T-helper 2 cell treated with Interferon-gamma antibody and Interleukin-4, amounts not matched to agents 5 μg/mL and 100 μg/mL, for 36 hours (primary cell): ENCODE measurements at regions not wholly inside any gene's neighbourhood (a gene's known extent, or its start where the extent isn't known, plus 50 kb on each side); places are given as distances from the start of the nearest gene placed in this dataset.
"Not testable (repeated sequence)": the region's sequence is repeated elsewhere in the genome, so short reads cannot be mapped to it uniquely, and the experiment has no call there.

Experiments
- DNase-seq: peaks from one replicate; pipeline ENCODE4 v3.0.0; 2021; ENCODE audit warnings: low spot score
- H3K27ac Mint-ChIP-seq: one replicate; pipeline ENCODE4 v1.8.0; 2021; ENCODE audit warnings: mild to moderate bottlenecking, mixed read lengths
- H3K27me3 Mint-ChIP-seq: one replicate; pipeline ENCODE4 v1.8.0; 2021; ENCODE audit warnings: low read depth, mixed read lengths
- H3K36me3 Mint-ChIP-seq: one replicate; pipeline ENCODE4 v1.8.0; 2021; ENCODE audit warnings: low read depth, mixed read lengths
- H3K4me1 Mint-ChIP-seq: one replicate; pipeline ENCODE4 v1.8.0; 2021; ENCODE audit warnings: low read depth, mixed read lengths
- H3K4me3 Mint-ChIP-seq: one replicate; pipeline ENCODE4 v1.8.0; 2022; ENCODE audit warnings: mild to moderate bottlenecking, moderate library complexity, mixed read lengths
- H3K9me3 Mint-ChIP-seq: one replicate; pipeline ENCODE4 v1.8.0; 2021; ENCODE audit warnings: mixed read lengths

DNA sequence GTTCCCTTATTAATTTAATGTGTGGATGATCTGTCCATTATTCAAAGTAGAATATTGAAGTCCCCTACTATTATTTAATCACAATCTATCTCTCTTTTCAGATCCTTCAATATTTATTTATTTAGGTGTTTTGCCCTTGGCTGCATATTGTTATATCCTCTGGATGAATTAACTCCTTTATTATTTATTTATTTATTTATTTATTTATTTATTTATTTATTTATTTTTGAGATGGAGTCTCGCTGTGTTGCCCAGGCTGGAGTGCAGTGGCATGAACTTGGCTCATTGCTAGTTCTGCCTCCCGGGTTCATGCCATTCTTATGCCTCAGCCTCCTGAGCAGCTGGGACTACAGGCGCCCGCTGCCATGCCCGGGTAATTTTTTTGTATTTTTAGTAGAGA, 776.6 kb upstream of the NXPH2 start:
- H3K9me3 Mint-ChIP-seq, result peaks cover 60% of the 10 kb centered on the region
- DNase-seq, result no peak
- no peaks in the 10 kb centered on the region for H3K27me3 Mint-ChIP-seq
- H3K27ac Mint-ChIP-seq, result no peak overlapping the region
- no peak overlapping the region for H3K4me3 Mint-ChIP-seq
- no peaks in the 10 kb centered on the region for H3K36me3 Mint-ChIP-seq
- no peaks in the 10 kb centered on the region for H3K4me1 Mint-ChIP-seq

DNA sequence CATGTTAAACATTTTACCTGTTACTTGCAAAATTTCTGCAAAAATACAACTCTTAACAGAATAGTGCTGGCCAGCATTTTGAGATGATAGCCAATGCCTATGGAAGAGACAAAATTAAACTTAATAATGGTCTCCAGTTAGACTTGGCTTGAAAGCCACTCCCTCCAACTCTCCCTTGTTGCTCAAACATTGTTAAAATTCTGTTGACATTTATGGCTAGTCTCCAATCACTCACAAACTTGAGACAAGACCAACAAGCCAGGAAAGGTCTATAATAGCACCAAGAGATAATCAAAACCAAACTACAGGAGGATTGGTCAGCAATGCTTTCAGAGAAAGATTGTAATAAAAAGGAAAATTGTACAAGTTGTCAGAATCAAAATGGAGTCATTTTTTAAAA, 770.7 kb upstream of the NXPH2 start:
- peaks cover 47% of the 10 kb centered on the region for H3K9me3 Mint-ChIP-seq
- no peaks in the 10 kb centered on the region for H3K27me3 Mint-ChIP-seq
- no peak overlapping the region for H3K27ac Mint-ChIP-seq
- DNase-seq, result no peak
- H3K4me1 Mint-ChIP-seq, result no peaks in the 10 kb centered on the region
- no peak overlapping the region for H3K4me3 Mint-ChIP-seq
- no peaks in the 10 kb centered on the region for H3K36me3 Mint-ChIP-seq

DNA sequence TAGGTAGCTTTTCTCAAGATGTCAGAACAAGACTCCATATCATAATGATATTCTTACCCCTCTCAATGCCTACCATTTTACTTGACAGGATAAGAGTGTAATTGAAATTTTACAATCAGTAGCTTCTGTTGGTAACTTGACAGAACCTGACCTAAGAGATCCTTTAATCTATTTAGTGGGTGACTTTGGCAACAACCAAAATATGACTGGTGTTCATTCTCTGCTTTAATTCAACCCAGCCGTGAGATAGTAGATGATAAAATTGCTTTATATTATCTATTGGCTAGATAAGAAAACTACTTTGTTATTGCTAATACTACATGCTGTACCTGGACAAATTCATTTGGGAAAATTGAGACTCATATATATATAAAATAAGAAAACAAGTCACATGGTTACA, 770.2 kb upstream of the NXPH2 start:
- Mint-ChIP-seq H3K27ac (no peak overlapping the region), H3K9me3 (peaks cover 42% of the 10 kb centered on the region), H3K36me3 (no peaks in the 10 kb centered on the region), H3K27me3 (no peaks in the 10 kb centered on the region), H3K4me1 (no peaks in the 10 kb centered on the region), H3K4me3 (no peak overlapping the region)
- no peak for DNase-seq

DNA sequence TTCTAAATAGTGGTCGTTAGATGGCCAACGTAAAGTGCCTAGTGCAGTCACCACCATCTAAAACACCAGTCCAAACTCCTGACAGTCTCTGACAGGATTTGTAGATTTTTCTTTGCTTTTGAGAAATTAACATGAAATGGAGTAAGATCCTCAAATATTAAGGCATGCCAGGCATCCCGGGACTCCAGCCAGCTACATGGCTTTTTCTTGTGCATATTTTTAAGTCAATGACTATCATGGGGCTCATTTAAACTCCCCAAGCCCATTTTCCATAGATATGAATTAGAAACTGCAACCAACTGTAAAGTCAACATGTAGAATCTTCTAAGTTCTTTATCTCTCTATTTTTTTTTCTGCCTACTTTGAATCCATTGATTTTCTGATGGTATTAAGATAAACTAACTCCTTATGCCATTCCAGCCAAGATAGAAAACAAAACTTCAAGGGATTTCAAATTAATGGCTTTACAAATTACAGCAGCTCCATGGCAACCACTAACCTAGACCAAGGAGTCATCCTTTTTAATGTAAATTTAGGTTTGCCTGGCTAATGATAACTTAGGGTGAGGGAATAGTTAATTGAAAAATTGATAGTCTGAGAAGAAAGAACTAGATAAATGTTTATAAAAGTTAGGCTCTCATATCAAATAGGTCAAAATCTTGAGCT, 764.1 kb upstream of the NXPH2 start:
- Mint-ChIP-seq H3K4me1 (no peaks in the 10 kb centered on the region), H3K27me3 (no peaks in the 10 kb centered on the region), H3K9me3 (peaks cover 40% of the 10 kb centered on the region), H3K4me3 (no peak overlapping the region), H3K27ac (no peak overlapping the region), H3K36me3 (no peaks in the 10 kb centered on the region)
- no peak for DNase-seq

DNA sequence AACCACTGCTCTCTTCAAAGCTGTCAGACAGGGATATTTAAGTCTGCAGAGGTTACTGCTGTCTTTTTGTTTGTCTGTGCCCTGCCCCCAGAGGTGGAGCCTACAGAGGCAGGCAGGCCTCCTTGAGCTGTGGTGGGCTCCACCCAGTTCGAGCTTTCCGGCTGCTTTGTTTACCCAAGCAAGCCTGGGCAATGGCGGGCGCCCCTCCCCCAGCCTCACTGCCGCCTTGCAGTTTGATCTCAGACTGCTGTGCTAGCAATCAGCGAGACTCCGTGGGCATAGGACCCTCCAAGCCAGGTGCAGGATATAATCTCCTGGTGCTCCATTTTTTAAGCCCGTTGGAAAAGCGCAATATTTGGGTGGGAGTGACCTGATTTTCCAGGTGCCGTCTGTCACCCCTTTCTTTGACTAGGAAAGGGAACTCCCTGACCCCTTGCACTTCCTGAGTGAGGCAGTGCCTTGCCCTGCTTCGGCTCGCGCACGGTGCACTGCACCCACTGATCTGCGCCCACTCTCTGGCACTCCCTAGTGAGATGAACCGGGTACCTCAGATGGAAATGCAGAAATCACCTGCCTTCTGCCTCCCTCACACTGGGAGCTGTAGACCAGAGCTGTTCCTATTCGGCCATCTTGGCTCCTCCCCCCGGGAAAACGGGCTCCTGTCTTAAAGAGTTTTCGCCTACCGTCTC, 758.3 kb upstream of the NXPH2 start:
- H3K27me3 Mint-ChIP-seq, H3K4me3 Mint-ChIP-seq, H3K36me3 Mint-ChIP-seq, H3K27ac Mint-ChIP-seq, H3K4me1 Mint-ChIP-seq, DNase-seq: not testable (repeated sequence)
- H3K9me3 Mint-ChIP-seq, result peaks cover 33% of the 10 kb centered on the region

DNA sequence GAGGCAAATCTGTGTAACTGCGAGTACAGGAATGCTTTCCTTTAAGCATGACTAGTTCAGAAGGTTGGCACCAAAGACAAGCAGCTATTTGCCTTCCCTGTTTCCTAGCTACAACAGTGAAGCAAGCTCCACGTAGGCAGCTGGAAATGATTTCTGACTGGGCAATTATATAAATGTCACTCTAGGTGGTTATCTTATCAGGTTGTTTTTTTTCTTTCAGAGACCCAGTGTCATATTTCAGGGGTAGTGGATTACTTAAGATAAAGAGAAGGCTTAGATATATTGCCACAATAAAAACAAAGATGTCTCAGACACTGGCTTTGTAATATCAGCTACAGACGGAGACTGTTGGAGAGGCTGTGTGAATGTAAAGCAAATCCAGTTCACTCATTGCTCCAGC, 748.9 kb upstream of the NXPH2 start:
- Mint-ChIP-seq H3K4me1 (no peaks in the 10 kb centered on the region), H3K27me3 (no peaks in the 10 kb centered on the region), H3K9me3 (peaks cover 28% of the 10 kb centered on the region), H3K27ac (no peak overlapping the region), H3K4me3 (no peak overlapping the region), H3K36me3 (no peaks in the 10 kb centered on the region)
- DNase-seq, result no peak

DNA sequence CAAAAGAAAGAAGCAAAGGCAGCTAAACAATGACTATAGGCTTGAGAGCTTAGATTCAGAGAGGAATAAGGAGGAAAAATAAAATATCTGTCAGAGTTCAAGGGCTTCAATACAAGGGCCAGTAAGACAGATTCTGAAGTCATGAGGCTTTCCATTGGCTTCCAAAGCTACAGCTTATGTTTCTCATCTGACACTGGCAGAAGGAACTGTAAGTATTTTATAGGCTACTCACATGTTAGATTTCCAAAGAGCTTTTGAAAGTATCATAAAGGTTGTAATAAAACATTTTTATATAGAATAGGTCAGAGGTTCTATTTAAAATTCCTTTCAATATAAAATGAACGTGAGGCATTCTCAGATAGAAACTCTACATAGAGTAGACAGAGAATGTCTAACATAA, 746.6 kb upstream of the NXPH2 start:
- no peaks in the 10 kb centered on the region for H3K27me3 Mint-ChIP-seq
- no peak overlapping the region for H3K4me3 Mint-ChIP-seq
- H3K4me1 Mint-ChIP-seq, result no peaks in the 10 kb centered on the region
- no peaks in the 10 kb centered on the region for H3K36me3 Mint-ChIP-seq
- peaks cover 43% of the 10 kb centered on the region for H3K9me3 Mint-ChIP-seq
- no peak for DNase-seq
- no peak overlapping the region for H3K27ac Mint-ChIP-seq

DNA sequence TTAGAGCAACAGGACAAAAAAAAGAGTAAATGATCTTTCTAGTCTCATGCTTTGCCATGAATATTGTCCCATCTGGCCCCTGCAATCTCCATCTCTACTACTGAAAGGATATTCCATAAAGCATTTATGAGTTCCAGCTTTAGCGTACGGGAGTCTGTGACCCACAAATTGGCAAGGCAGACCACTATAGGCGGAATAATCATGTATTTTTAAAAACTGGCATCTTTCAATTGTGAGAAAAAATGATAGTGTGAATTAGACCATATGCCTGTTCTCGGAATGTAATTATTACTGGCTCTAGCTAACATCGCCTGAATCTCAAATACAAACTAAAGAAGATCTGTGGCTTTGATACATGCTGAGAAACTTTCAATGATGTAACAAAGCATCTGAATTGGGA, 738.1 kb upstream of the NXPH2 start:
- Mint-ChIP-seq H3K4me3 (no peak overlapping the region), H3K4me1 (no peaks in the 10 kb centered on the region), H3K27ac (no peak overlapping the region), H3K27me3 (no peaks in the 10 kb centered on the region), H3K36me3 (no peaks in the 10 kb centered on the region), H3K9me3 (peaks cover 22% of the 10 kb centered on the region)
- DNase-seq, result no peak

DNA sequence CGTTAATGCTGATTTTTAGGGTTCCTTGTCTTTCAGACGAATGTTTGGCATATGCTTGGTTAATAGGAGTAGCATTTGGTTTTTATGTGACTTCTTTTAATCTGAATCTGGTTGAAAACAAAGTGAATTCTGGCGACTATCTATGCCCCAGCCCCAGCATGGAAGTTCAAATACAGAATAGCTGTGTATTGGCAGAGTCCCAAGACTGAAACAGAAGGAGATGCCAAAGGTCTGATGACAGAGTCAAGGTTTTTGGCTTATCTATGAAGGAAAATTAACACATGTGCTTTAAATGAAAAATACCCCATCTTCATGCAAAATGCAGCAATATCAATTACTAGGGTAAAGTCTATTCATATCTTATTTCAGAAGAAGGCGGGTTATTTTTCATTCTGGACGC, 734.8 kb upstream of the NXPH2 start:
- peaks cover 7% of the 10 kb centered on the region for H3K9me3 Mint-ChIP-seq
- H3K27me3 Mint-ChIP-seq, result no peaks in the 10 kb centered on the region
- H3K4me3 Mint-ChIP-seq, result no peak overlapping the region
- DNase-seq, result no peak
- H3K4me1 Mint-ChIP-seq, result no peaks in the 10 kb centered on the region
- H3K27ac Mint-ChIP-seq, result no peak overlapping the region
- no peaks in the 10 kb centered on the region for H3K36me3 Mint-ChIP-seq

DNA sequence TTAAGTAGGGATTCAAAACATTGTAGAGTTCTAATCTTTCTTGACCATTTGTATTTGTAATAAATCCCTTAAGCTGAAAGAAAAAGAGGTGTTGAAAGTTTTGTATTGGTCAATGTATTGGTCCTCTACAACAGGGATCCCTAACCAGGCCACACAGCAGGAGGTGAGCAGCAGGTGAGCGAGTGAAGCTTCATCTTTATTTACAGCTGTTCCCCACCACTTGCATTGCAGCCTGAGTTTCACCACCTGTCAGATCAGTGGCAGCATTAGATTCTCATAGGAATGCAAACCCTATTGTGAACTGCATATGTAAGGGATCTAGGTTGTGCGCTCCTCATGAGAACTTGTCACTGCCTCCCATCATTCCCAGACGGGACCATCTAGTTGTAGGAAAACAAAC, 715.7 kb upstream of the NXPH2 start:
- no peak overlapping the region for H3K4me3 Mint-ChIP-seq
- no peak for DNase-seq
- no peaks in the 10 kb centered on the region for H3K27me3 Mint-ChIP-seq
- no peaks in the 10 kb centered on the region for H3K4me1 Mint-ChIP-seq
- H3K27ac Mint-ChIP-seq, result no peak overlapping the region
- no peaks in the 10 kb centered on the region for H3K36me3 Mint-ChIP-seq
- peaks cover 28% of the 10 kb centered on the region for H3K9me3 Mint-ChIP-seq

DNA sequence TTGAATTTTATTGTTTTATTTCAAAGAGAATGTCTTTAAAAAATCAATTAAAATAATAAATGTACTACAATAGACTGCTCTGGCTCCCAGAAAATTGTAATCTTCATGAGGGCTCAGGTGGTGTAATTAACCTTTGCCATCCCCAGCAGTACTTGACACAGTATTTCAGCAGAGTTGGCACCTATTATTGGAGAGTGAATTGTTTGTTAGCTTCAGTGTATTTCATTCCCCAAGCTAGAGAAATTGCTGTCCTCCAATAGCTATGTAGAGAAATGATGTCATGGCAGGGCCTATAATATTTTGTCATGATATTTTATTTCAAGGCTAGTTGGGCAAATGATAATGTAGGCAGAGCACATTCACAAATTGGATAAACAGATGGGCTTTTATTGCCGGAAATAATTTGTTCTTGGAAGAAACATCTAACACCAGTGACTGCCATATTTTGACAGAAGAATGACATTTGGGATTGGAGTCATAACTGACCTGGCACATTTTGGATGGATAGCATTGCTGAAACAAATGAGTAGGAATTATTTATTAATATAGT, 712.0 kb upstream of the NXPH2 start:
- Mint-ChIP-seq H3K27me3 (no peaks in the 10 kb centered on the region), H3K4me1 (no peaks in the 10 kb centered on the region), H3K4me3 (no peak overlapping the region), H3K36me3 (no peaks in the 10 kb centered on the region), H3K9me3 (peaks cover 15% of the 10 kb centered on the region), H3K27ac (no peak overlapping the region)
- DNase-seq, result no peak

DNA sequence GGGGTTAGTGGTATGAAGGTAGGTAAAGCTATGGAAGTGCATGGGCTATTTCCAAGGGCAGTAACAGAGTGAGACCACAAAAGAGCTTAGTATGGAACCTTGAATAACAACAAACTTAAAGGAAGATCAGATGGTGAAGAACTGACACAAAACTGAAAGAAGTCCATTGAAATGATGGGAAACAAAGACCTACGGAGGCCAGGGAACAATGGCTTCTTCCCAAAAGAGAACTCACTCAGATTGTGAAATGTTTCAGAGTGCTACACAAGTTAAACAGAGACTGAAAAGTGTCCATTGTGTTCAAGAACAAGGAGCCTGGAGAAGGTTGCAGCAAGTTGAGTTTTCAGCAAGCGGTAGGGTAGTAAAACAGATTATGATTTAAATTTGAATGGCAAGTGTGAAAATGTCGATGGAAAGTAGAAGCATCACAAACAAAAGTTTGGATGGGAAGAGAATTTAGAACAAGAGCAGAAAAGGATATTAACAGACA, 700.0 kb upstream of the NXPH2 start:
- no peaks in the 10 kb centered on the region for H3K4me1 Mint-ChIP-seq
- no peak overlapping the region for H3K4me3 Mint-ChIP-seq
- H3K9me3 Mint-ChIP-seq, result peaks cover 23% of the 10 kb centered on the region
- no peak for DNase-seq
- no peaks in the 10 kb centered on the region for H3K36me3 Mint-ChIP-seq
- H3K27me3 Mint-ChIP-seq, result no peaks in the 10 kb centered on the region
- H3K27ac Mint-ChIP-seq, result no peak overlapping the region

DNA sequence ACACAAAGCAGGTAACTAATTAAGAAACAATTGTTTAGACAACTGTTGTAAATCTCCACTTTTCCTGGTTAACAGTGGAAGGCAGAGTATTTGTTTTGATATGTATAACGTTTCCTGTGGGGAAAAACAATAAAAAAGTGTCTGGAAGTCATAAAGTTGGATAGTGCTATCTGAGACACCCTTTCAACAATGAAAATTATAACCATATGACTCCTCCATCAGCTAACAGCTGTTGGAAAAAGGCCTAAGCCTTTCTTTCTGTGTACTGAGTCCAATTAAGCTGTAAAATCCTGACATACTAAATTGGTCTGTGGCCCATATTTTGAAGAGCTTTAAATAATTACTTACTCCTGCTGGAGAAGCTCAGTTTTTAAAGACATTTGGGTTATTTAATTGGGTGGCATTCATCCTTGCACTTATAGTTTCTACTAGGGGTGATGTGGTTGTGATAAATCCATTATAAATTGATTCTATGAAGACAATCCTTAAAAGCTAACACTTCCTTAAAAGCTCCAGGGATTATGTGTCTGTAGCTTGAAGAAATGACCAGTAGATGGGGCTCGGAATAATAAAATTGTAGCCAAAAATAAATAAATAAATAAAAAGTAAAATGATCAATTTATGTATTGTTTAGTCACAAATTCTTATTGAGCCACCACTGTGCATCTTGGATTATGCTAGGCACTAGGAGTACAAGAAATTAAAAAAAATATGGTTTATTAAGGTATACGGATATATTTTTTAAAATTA, 698.1 kb upstream of the NXPH2 start:
- Mint-ChIP-seq H3K27me3 (no peaks in the 10 kb centered on the region), H3K4me1 (no peaks in the 10 kb centered on the region), H3K4me3 (no peak overlapping the region), H3K27ac (no peak overlapping the region), H3K9me3 (peaks cover 23% of the 10 kb centered on the region), H3K36me3 (no peaks in the 10 kb centered on the region)
- no peak for DNase-seq

DNA sequence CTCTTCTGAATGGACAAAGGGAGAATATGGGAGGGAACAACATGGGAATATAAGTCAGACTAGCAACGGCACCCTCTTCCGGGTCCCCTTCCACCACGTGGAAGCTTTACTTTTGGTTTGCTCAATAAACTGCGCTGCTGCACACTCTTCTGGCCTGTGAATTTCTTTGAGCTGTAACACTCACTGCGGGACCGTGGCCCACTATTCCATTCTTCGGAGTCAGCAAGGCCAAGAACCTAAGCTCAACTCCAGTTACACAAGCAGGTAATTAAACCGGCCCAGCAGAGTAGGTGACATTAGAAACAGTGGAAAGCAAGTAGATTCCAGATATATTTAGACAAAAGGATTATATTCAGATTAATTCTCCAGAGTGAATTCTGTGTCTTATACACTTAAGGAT, 697.4 kb upstream of the NXPH2 start:
- DNase-seq, result no peak
- no peaks in the 10 kb centered on the region for H3K27me3 Mint-ChIP-seq
- H3K4me1 Mint-ChIP-seq, result no peaks in the 10 kb centered on the region
- peaks cover 24% of the 10 kb centered on the region for H3K9me3 Mint-ChIP-seq
- no peaks in the 10 kb centered on the region for H3K36me3 Mint-ChIP-seq
- no peak overlapping the region for H3K27ac Mint-ChIP-seq
- no peak overlapping the region for H3K4me3 Mint-ChIP-seq
